Activated CD4-positive, alpha-beta T cell treated with anti-CD3 and anti-CD28 coated beads, Interleukin-2, amount 50 U/mL, for 16 hours (primary cell): ENCODE measurements at regions not wholly inside any gene's neighbourhood (a gene's known extent, or its start where the extent isn't known, plus 50 kb on each side); places are given as distances from the start of the nearest gene placed in this dataset.
A peak's percentile ranks its signal among the peaks of the same experiment; 100 is the strongest.

Experiments used
- DNase-seq: peaks from one replicate; pipeline ENCODE4 v3.0.0-alpha.2; 2020

GRCh38 chr12:107983756-107984472 lies 145.2 kb upstream of the WSCD2 start:
- no peak for DNase-seq

DNA sequence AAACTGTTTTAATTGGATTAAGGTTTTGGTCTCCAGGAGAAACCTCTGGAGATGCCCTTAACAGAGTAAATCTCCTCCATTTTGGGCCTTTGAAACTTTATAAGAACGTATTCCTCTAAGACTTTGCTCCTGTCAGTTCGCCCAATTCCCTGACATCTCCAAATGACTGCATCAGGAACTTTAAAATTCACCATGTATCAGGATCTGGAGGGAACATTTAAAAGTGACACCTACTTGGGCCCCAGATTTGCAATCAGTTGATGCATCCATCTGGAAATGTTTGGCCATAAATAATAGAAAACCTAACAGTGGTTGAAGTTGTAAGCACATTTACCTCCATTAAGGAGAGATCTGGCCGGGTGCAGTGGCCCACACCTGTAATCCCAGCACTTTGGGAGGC lies 144.1 kb upstream of the WSCD2 start:
- DNase-seq = no peak

DNA sequence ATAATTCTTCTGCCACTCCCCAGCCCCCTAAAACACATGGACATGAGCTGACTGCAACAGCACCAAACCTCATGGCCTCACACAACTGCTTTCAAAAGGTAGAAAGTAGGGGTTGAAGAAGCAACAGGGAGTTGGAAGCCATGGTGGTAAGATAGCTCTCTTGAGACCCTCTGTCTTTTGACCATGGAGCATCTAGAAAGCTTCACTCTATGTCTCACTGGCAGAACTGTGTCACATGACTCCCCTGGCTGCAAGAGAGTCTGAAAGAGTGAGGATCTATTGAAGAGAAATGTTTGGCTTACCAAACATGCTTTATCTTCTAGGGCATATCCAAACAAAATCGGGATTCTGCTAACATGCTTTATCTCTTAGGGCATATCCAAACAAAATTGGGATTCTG lies 142.9 kb upstream of the WSCD2 start:
- DNase-seq = no peak

GRCh38 chr12:107990325-107990724 lies 138.8 kb upstream of the WSCD2 start:
- peak; percentile 23 for DNase-seq

DNA sequence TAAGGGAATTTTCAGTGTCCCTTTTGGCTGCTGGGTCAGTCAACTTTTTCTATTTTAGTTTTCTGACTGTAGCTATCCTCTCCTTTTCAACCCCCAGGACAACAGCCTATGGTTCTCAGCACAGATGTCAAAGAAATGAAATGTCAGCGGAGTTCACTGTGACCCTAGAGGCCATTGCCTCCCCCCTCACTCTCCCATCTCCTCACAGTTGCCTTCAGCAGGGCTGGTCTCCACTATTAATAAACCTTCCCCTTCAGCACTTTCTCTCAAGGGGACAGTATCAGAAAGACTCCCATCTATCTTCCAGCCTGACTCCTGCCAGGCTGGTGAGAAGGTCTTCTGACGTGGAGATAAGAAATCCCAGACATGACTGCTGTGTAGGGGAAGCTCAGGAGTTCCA lies 137.1 kb upstream of the WSCD2 start:
- no peak for DNase-seq

DNA sequence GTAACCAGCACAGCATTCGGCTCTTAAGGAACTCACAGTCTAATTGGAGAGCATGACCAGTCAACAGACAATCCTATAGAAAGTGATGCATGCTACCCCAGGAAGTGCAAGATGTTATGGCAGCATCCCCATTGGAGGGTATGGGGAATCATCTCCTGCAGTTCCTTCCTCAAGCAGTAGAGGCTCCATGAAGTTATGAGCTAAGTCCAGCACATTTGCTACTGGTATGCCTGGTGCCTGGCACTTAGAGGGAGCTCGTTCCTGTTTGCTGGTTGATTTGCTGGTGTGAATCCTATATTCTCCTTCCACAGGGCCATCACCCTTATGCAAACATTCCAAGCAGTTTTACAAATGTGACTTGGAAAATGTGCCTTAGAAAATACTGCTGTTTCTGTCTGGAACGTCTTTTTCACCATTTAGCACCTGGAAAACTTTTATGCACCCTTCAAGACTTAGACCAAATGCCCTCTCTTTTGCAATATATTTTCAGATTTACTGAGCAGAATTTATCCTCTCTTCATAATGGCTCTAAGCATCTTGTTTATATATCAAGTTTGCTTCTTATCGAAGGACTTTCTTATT lies 136.1 kb upstream of the WSCD2 start:
- peak; percentile 10 for DNase-seq

DNA sequence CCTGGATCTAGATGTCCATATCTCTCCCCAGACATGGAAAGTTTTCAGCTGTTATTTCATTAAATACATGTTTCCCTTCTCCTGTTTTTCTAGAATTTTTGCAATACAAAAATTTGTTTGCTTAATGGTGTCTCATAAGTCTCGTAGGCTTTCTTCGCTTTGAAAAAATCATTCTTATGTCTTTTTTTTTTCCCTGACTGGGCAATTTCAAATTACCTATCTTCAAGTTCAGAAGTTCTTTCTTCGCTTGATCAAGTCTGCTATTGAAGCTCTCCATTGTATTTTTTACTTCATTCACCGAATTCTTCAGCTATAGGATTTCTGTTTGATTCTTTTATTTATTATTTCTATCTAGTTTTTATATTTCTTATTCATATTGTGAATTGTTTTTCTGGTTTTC lies 130.2 kb upstream of the WSCD2 start:
- no peak for DNase-seq

DNA sequence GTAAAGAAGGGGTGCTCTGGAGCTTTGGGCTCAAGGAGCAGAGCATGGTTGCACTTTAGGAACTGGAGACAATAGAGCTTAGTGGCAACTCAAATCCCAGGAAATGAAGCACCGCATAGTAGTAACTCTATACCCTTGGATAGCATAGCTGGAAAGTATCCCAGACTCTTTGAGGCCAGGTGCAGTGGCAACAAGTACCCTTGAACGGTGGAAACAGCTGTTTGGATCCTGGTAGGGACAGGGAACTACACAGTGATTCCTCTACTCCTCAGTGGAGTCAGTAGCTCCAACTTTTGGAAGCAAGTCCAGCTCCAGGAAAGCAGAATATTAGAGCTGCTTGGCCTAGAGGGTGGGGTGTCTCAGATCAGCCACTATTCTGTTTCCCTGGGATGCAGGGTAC lies 129.0 kb upstream of the WSCD2 start:
- DNase-seq = no peak

DNA sequence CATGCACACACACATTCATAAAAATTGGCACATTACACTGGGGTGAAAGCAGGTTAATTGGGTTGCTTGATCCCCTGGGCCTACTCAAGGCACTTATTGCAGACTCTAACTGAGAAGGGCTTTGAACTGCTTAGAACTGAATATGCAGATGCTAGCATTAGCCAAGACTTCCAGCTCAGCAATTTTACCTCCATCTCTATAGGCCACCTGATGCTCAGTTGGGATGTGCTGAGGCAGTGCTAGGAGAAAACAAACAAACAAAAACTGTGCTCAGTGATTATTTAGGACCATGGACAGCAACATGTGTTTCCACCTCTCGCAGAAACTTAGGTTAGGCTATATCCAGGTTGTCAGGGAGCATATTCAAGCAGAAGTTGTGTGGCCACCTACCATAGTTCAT lies 124.8 kb upstream of the WSCD2 start:
- no peak for DNase-seq

DNA sequence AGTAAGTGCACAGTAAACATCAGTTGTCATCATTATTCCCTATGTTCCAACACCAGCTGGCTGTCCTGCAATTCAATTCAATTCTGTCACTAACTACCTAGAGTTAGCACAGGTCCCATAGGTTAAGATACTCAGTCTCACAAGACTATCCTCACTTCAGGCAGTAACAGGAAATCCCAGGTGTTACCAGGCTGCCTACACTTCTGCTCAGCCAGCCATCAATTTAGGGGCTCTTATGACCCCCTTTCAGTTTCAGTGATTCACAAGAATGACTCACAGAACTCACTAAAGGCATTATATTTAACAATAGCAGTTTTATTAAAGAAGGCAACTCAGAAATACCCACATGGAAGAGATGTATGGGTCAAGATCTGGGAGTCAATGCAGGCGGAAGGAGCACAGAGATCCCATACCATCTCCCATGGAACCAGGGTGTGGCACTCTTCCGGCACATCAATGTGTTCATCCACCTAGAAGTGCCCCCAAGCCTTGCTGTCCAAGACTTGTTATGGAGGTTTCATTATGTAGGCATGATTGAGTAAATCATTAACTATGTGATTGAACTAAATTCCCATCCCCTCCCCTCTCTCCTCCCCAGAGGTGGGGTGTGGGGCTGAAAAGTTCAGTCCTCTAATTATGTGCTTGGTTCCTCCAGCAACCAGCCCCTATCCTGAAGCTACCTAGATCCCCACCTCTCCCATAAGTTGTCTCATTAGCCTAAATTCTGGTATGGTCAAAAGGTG lies 120.8 kb upstream of the WSCD2 start:
- no peak for DNase-seq

DNA sequence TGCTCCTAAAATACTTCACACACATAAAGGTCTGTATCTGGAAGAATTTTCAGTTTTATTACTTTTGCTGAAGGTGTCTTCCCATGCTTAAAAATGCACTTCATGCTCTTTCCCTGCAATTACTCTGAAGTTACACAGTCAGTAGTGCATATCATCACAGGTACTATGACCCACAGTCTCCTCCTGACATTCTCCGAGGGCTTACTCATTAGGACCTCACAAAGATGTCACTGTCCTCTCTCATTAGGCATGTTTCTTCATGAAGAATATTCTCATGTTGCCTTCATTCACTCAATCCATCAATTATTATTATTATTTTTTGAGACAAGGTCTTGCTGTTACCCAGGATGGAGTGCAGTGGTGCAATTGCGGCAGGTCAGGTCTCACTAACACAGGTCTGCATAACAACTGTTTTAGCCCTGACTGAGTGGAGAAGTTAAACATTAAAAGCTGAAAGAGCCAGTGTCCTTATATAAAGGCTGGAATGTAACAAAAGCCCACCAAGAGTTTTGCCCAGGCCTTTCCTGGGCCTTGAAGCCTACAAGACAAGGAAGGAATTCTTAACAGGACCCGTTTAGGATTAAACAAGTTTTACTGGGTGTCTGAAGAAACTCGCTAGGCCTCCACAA lies 119.5 kb upstream of the WSCD2 start:
- DNase-seq = no peak

- no peak for DNase-seq
These were observed 113.0 kb upstream of the WSCD2 start for GRCh38 chr12:108016022-108016564.

GRCh38 chr12:108017472-108018057 lies 111.5 kb upstream of the WSCD2 start:
- DNase-seq = no peak

DNA sequence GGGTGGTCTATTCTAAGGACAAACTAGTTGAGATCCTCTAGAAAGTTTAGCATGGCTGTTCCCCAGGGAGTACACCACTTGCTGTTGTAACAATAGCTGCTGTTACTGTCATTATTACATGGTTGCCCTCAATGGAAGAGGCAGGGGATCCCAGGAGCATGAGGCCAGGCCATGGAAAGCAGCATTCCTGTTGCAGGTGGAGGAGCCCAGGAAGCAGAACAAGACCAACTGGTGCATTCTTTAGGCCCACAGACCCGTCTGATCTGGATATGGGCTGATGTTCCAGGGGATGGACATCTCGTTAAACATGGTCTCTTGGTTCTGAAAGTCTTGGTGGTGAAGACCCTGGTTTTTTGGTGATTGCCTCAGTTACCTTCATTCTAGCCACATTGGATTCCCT lies 109.2 kb upstream of the WSCD2 start:
- DNase-seq = no peak

DNA sequence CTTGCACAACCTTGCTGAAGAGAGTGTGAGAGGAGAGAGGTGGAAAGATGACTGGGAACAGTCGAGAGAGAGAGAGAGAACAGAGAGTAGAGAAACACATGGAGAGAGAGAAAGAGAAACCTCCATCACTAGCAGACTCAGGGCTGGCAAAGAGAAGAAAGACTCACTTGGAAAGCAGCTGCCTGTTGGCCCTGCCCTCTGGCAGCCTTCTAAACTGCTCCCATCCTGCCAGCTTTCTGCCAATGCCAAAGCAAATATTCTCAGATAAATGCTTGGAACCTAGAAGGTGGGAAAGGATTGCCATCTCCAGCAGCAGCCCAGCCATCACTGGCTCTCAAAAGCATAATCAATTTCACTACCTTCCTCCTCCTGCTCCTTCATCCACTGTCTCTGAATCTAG lies 107.9 kb upstream of the WSCD2 start:
- no peak for DNase-seq

GRCh38 chr12:108021949-108022522 lies 107.1 kb upstream of the WSCD2 start:
- DNase-seq = no peak

- DNase-seq = no peak
These were observed 99.8 kb upstream of the WSCD2 start for GRCh38 chr12:108029051-108029835.

DNA sequence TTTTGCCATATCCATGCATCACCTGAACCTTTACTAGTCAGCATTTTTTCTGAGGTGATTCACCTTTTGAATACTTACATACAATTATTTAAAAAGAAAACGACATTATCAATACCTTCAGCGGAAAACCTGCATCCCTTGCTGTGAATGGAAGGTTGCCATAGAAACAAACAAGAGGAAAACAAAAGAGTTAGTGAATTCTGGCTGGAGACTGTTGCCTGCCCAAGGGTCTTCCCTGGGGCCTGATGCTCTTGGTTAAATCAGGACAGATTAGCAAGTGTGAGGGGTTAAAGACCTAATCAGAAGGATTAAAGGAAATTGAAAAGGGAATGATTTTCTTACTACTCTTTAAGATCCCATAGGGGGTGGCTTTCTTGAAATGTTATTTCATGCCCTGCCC lies 96.0 kb upstream of the WSCD2 start:
- DNase-seq = no peak

GRCh38 chr12:108035372-108035771 lies 93.7 kb upstream of the WSCD2 start:
- DNase-seq = no peak

- no peak for DNase-seq
These were observed 91.1 kb upstream of the WSCD2 start for GRCh38 chr12:108037960-108038359.

GRCh38 chr12:108039794-108040193 lies 89.3 kb upstream of the WSCD2 start:
- no peak for DNase-seq

- DNase-seq = no peak
These were observed 88.1 kb upstream of the WSCD2 start for GRCh38 chr12:108040947-108041346.
